A172 (cell line): ENCODE measurements at regions not wholly inside any gene's neighbourhood (a gene's known extent, or its start where the extent isn't known, plus 50 kb on each side); places are given as distances from the start of the nearest gene placed in this dataset.

Experiments
- DNase-seq: peaks from one replicate; pipeline ENCODE4 v3.0.0-alpha.2; 2015; ENCODE audit warnings: low spot score

- DNase-seq, result no peak
Observed at GRCh38 chr22:47442821-47443220, 680.4 kb downstream of the TBC1D22A start.

GRCh38 chr22:47439643-47440265, 677.3 kb downstream of the TBC1D22A start:
- DNase-seq, result no peak

DNA sequence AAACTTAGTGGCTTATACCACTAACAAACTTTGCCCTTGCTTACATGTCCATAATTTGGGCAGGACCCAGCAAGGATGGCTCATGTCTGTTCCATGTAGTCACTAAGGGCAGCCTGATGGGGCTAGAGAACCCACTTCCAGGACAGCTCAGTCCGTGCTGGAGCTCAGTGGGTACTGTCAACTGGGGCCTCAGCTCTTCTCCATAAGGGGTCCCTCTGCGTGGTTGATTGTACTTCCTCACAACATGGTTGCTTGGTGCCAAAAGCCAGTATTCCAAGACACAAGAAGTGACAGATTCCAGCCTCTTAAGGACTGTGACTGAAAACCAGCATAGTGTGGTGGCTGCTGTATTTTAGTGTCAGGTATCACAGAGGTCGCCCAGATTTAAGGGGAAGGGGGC, 675.2 kb downstream of the TBC1D22A start:
- DNase-seq, result no peak

DNA sequence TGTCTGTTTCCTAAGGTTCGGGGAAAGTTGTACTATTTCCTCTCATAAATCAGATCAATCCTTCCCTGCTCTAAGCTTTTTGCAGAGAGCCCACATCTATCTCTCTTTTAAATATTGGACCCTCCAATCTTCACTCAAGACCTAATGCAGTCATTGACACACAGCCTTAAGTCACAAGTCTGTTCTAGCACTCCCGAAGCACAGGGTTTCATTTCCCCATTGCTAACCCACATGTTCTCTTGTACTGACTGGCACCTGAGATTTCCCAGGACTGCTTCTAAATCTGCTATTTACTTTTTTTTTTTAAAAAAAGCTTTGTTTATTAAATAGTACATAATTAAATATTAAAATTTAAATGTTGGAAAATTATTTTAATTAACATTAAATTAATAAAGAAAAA, 674.7 kb downstream of the TBC1D22A start:
- no peak for DNase-seq

GRCh38 chr22:47435826-47436225, 673.4 kb downstream of the TBC1D22A start:
- no peak for DNase-seq

DNA sequence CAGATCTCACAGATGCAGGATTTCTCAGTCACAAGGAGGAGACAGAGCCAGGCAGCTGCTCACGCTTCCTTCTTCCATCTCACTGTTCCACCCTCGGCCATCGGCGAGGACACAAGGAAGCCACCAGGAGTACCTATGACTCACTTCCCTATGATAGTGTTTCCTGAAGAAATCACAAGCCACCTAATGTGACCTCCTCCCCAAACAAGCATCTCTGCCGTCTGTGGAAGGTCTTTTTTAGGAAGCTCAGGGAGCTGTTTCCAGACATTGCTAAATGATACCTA, 672.7 kb downstream of the TBC1D22A start:
- DNase-seq, result no peak

- DNase-seq, result no peak
Observed at GRCh38 chr22:47434336-47435203, 672.1 kb downstream of the TBC1D22A start.

- no peak for DNase-seq
Observed at GRCh38 chr22:47433627-47434026, 671.2 kb downstream of the TBC1D22A start.

DNA sequence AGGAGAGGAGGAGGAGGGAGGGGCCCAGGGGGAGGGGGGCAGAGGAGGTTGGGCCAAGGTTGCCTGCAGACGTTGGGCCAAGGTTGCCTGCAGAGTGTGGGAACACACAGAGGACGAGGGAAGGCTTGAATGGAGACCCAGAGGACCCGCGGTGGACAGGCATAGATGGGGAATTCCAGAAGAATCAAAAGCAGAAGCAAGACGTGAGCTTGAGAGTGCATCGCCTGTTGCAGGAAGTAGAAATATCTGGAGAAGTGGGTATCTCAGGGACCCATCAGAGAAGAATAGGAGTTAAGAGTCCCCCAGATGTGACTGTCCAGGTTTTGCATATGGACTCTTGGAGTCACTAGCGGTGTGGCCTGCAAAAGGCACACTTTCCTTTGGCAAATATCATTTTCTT, 670.2 kb downstream of the TBC1D22A start:
- no peak for DNase-seq

- no peak for DNase-seq
Observed at GRCh38 chr22:47423861-47424820, 661.7 kb downstream of the TBC1D22A start.

GRCh38 chr22:47423266-47423665, 660.8 kb downstream of the TBC1D22A start:
- no peak for DNase-seq

GRCh38 chr22:47422736-47423135, 660.3 kb downstream of the TBC1D22A start:
- no peak for DNase-seq

DNA sequence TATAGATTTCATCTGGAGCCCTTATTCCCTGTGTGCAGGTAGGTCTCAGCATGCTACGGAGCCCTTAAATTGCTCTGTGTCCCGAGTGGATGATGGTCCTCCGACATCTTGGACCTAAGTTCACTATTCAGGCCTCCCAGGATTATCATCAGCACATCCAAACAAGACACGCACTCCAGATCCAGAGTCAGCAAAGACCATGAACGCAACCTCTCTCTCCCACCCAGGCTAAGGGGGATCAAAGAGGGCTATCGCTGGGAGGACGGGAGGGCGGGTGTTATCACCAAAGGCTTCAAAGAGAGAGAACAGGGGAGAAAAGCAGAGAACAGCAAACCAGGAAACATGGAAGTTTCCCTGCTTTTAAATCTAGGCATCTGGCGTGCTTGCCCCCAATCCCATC, 659.4 kb downstream of the TBC1D22A start:
- no peak for DNase-seq

- no peak for DNase-seq
Observed at GRCh38 chr22:47420211-47420610, 657.8 kb downstream of the TBC1D22A start.

DNA sequence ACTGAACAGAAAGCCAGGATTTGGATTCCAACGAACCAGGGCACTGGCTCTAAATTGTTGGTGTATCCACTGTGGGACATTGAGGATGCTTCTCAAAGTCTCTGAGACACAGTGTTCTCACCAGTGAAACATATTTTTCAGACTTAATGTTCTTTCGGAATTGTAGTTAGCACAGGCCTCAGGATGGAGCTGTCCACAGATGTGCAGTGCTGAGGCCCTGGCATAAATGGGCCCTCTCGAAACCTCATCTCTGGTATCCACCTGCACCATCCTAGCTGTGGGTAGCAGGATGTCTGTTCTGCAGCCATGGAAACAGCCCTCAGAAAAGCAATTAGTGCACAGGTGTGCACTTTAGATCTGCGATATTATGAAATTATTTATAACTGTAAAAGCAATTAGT, 656.8 kb downstream of the TBC1D22A start:
- no peak for DNase-seq

DNA sequence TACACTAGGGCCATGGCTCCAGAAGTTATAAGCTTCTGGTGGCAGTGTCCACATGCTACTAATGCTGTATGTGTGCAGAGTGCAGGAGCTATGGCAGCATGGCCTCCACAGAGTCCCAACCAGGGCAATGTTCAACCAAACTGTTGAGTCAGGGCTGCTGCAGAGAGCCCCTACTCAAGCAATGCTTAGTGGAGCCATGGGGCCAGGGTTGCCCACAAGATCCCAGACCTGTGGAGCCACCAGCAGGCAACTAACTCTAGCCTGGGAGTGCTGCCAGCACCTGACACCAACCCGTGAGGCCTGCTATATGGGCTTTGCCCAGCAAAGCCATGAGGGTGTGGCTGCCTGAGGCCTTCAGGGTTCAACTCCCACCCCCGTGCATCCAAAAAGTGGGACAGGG, 655.2 kb downstream of the TBC1D22A start:
- DNase-seq, result no peak

DNA sequence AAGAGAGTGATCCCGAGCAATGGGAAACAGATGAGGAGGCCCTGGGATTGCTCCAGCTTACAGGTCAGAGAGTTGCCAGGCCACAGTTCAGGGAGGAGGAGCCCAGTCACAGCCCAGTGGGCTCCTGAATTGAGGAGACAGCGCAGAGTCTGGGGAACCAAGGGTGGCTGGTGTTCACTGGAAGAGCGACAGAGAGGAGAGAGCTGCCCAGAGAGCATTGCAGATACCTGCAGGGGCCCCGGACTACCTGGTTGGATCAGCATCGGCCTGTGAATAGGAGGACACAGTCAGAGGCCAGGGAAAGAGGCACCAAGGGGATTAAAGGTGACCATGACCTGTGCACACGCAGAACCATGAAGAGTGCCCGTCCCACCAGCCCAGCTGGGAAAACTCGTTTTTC, 648.6 kb downstream of the TBC1D22A start:
- DNase-seq, result no peak

DNA sequence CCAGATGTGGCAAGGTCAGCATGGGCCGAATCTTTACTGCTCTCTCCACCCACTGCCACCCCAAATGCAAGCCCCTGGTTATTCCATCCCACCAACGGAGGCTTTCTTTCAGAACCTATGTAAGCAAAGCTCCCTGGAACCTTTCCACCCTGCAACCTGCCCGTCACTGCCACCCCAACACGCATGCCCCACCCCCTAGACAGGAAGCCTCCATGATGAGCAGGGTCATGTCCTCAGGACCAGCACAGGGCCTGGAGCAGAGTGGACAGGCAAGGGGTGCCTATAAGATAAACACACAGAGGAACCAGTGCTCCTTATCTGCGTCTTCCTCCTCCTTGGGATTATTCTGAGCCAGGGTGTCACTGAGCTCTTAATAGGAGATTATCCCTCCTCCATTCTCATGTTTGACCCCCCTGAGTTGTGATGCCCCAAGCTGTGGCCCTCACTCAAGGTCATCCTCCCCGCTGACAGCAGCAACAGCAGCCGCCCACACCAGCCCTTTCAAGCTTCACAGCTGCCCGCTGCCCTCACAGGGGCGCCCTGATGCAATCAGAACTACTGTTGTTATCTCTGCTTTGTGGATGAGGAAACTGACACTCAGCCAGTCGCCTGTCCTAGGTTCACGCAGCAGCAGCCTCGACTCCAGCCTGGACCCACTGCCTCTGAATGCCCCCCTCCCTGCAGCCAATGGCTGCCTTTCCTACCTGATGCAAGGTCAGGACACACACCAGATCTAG, 647.3 kb downstream of the TBC1D22A start:
- no peak for DNase-seq

GRCh38 chr22:47408409-47408808, 646.0 kb downstream of the TBC1D22A start:
- no peak for DNase-seq

- DNase-seq, result no peak
Observed at GRCh38 chr22:47407461-47408025, 645.1 kb downstream of the TBC1D22A start.

- no peak for DNase-seq
Observed at GRCh38 chr22:47406896-47407295, 644.4 kb downstream of the TBC1D22A start.
